SK-N-SH treated with all-trans-retinoic acid at 6 μM for 48 hours (cell line): ENCODE measurements at regions not wholly inside any gene's neighbourhood (a gene's known extent, or its start where the extent isn't known, plus 50 kb on each side); places are given as distances from the start of the nearest gene placed in this dataset.

Experiments
- ATAC-seq: fragments of 200-7000 bp; cut with Tn5 transposase; 3 replicates; pipeline ENCODE4 v1.9.1; 2020; ENCODE audit warnings: mild to moderate bottlenecking, moderate library complexity
- ARNTL ChIP-seq: fragments of 450-650 bp; formaldehyde crosslinking; IDR thresholded peaks from 2 replicates; pipeline ENCODE4 v1.5.0; 2020; ENCODE audit warnings: low read depth, mild to moderate bottlenecking, moderate library complexity, borderline replicate concordance
- BACH2 ChIP-seq: fragments of 250-450 bp; sonication (Bioruptor Pico); IDR thresholded peaks from 2 replicates; pipeline ENCODE4 v1.9.0; 2021; ENCODE audit warnings: mild to moderate bottlenecking, borderline replicate concordance
- CREB5 ChIP-seq: fragments of 250-450 bp; sonication (Bioruptor Pico); IDR thresholded peaks from 2 replicates; pipeline ENCODE4 v1.5.1; 2020; ENCODE audit warnings: low read depth, mild to moderate bottlenecking, moderate library complexity
- CSRNP3 ChIP-seq: fragments of 250-450 bp; sonication (Bioruptor Pico); IDR thresholded peaks from 2 replicates; pipeline ENCODE4 v1.5.1; 2021; ENCODE audit warnings: mild to moderate bottlenecking, moderate library complexity
- GLIS3 ChIP-seq: fragments of 250-450 bp; sonication (Bioruptor Pico); IDR thresholded peaks from 2 replicates; pipeline ENCODE4 v1.5.0; 2020; ENCODE audit warnings: mild to moderate bottlenecking, moderate library complexity
- ISL1 ChIP-seq: fragments of 250-450 bp; sonication (Bioruptor Pico); IDR thresholded peaks from 2 replicates; pipeline ENCODE4 v2.1.2; 2022; ENCODE audit warnings: mild to moderate bottlenecking, moderate library complexity
- OSR1 ChIP-seq: fragments of 250-450 bp; sonication (Bioruptor Pico); IDR thresholded peaks from 2 replicates; pipeline ENCODE4 v1.8.0; 2022; ENCODE audit warnings: moderate library complexity, mild to moderate bottlenecking, inconsistent platforms
- PATZ1 ChIP-seq: fragments of 250-450 bp; sonication (Bioruptor Pico); IDR thresholded peaks from 2 replicates; pipeline ENCODE4 v1.8.0; 2020; ENCODE audit warnings: mild to moderate bottlenecking, moderate library complexity, borderline replicate concordance
- POU6F1 ChIP-seq: fragments of 250-450 bp; sonication (Bioruptor Pico); IDR thresholded peaks from 2 replicates; pipeline ENCODE4 v1.8.0; 2021; ENCODE audit warnings: low read depth, mild to moderate bottlenecking, moderate library complexity, borderline replicate concordance
- PPARA ChIP-seq: fragments of 250-450 bp; sonication (Bioruptor Pico); IDR thresholded peaks from 2 replicates; pipeline ENCODE4 v1.5.0; 2020; ENCODE audit warnings: mild to moderate bottlenecking, borderline replicate concordance
- RARB ChIP-seq: fragments of 250-450 bp; sonication (Bioruptor Pico); IDR thresholded peaks from 2 replicates; pipeline ENCODE4 v1.8.0; 2021; ENCODE audit warnings: mild to moderate bottlenecking, moderate library complexity
- SNAI2 ChIP-seq: fragments of 250-450 bp; sonication (Bioruptor Pico); IDR thresholded peaks from 2 replicates; pipeline ENCODE4 v1.5.0; 2020; ENCODE audit warnings: mild to moderate bottlenecking, moderate library complexity
- TCF4 ChIP-seq: fragments of 250-450 bp; sonication (Bioruptor Pico); IDR thresholded peaks from 2 replicates; pipeline ENCODE4 v1.8.0; 2021; ENCODE audit warnings: mild to moderate bottlenecking, moderate library complexity, borderline replicate concordance
- TOX ChIP-seq: fragments of 250-450 bp; sonication (Bioruptor Pico); IDR thresholded peaks from 2 replicates; pipeline ENCODE4 v1.8.0; 2021; ENCODE audit warnings: mild to moderate bottlenecking, moderate library complexity, borderline replicate concordance
- TSHZ2 ChIP-seq: fragments of 250-450 bp; sonication (Bioruptor Pico); IDR thresholded peaks from 2 replicates; pipeline ENCODE4 v1.5.0; 2020; ENCODE audit warnings: mild to moderate bottlenecking, moderate library complexity
- ZC3H10 ChIP-seq: fragments of 250-450 bp; sonication (Bioruptor Pico); IDR thresholded peaks from 2 replicates; pipeline ENCODE4 v1.5.1; 2021; ENCODE audit warnings: mild to moderate bottlenecking, moderate library complexity
- ZFP3 ChIP-seq: fragments of 250-450 bp; sonication (Bioruptor Pico); IDR thresholded peaks from 2 replicates; pipeline ENCODE4 v1.5.0; 2020; ENCODE audit warnings: mild to moderate bottlenecking, moderate library complexity
- ZNF565 ChIP-seq: fragments of 450-650 bp; formaldehyde crosslinking; conservative IDR thresholded peaks from 2 replicates; pipeline ENCODE4 v1.5.0; 2020; ENCODE audit warnings: low read depth, mild to moderate bottlenecking, moderate library complexity
- ZNF70 ChIP-seq: fragments of 450-650 bp; formaldehyde crosslinking; IDR thresholded peaks from 2 replicates; pipeline ENCODE4 v1.5.0; 2020; ENCODE audit warnings: mild to moderate bottlenecking, moderate library complexity

GRCh38 chr2:138403431-138403927 is 98.1 kb upstream of the SPOPL start:
- no peak for ATAC-seq
- no peak for TF ChIP-seq ZNF70
- no peak for TF ChIP-seq GLIS3
- TF ChIP-seq ARNTL, result no peak
- no peak for TF ChIP-seq ZFP3 (CRISPR knock-in tag)
- no peak for TF ChIP-seq RARB
- TF ChIP-seq TSHZ2 (CRISPR knock-in tag), result no peak
- no peak for TF ChIP-seq ZC3H10 (CRISPR knock-in tag)
- TF ChIP-seq TCF4, result no peak
- no peak for TF ChIP-seq CSRNP3 (CRISPR knock-in tag)
- TF ChIP-seq PPARA (CRISPR knock-in tag), result no peak
- no peak for TF ChIP-seq CREB5 (CRISPR knock-in tag)
- no peak for TF ChIP-seq ZNF565 (CRISPR knock-in tag)
- no peak for TF ChIP-seq ISL1 (CRISPR knock-in tag)
- TF ChIP-seq PATZ1 (CRISPR knock-in tag), result no peak
- TF ChIP-seq BACH2 (CRISPR knock-in tag), result no peak
- no peak for TF ChIP-seq SNAI2 (CRISPR knock-in tag)
- no peak for TF ChIP-seq POU6F1
- TF ChIP-seq TOX (CRISPR knock-in tag), result no peak

GRCh38 chr2:138414014-138414413 is 87.6 kb upstream of the SPOPL start:
- ATAC-seq, result no peak
- no peak for TF ChIP-seq TSHZ2 (CRISPR knock-in tag)
- no peak for TF ChIP-seq BACH2 (CRISPR knock-in tag)
- no peak for TF ChIP-seq ARNTL
- TF ChIP-seq OSR1, result no peak
- no peak for TF ChIP-seq POU6F1
- no peak for TF ChIP-seq CREB5 (CRISPR knock-in tag)
- no peak for TF ChIP-seq CSRNP3 (CRISPR knock-in tag)
- no peak for TF ChIP-seq TOX (CRISPR knock-in tag)
- TF ChIP-seq ZNF70, result no peak
- no peak for TF ChIP-seq PPARA (CRISPR knock-in tag)
- no peak for TF ChIP-seq PATZ1 (CRISPR knock-in tag)
- TF ChIP-seq TCF4, result no peak
